ENCODE measurements at regions not wholly inside any gene's neighbourhood (a gene's known extent, or its start where the extent isn't known, plus 50 kb on each side); places are given as distances from the start of the nearest gene placed in this dataset.

- TF ChIP-seq CTCF (IDR thresholded peaks at IDR 0.05; ENCODE audit: low read length, missing control alignments): no peak
These were observed 62.6 kb upstream of the NEDD4L start for GRCh38 chr18:57981308-57982028.

GRCh38 chr18:57980573-57981307 is 63.3 kb upstream of the NEDD4L start:
- no peak for TF ChIP-seq CTCF (IDR thresholded peaks at IDR 0.05; ENCODE audit: low read length, missing control alignments)
- no peak overlapping the region for H3K4me3 ChIP-seq (replicated peaks; ENCODE audit: low read depth, low read length)
- DNase-seq (ENCODE audit: low read depth): no peak

More at GRCh38 chr18:57981308-57982028, 62.6 kb upstream of the NEDD4L start:
- DNase-seq (ENCODE audit: low read depth): no peak
- no peak overlapping the region for H3K4me3 ChIP-seq (replicated peaks; ENCODE audit: low read depth, low read length)

- no peak overlapping the region for H3K4me3 ChIP-seq (replicated peaks; ENCODE audit: low read depth, low read length)
- no peak for TF ChIP-seq CTCF (IDR thresholded peaks at IDR 0.05; ENCODE audit: low read length, missing control alignments)
- DNase-seq (ENCODE audit: low read depth): no peak
These were observed 67.7 kb upstream of the NEDD4L start for GRCh38 chr18:57976230-57976773.

GRCh38 chr18:57975805-57976204 is 68.2 kb upstream of the NEDD4L start:
- TF ChIP-seq CTCF (IDR thresholded peaks at IDR 0.05; ENCODE audit: low read length, missing control alignments): no peak
- H3K4me3 ChIP-seq (replicated peaks; ENCODE audit: low read depth, low read length): no peak overlapping the region
- DNase-seq (ENCODE audit: low read depth): no peak

- TF ChIP-seq CTCF (IDR thresholded peaks at IDR 0.05; ENCODE audit: low read length, missing control alignments): no peak
- no peak overlapping the region for H3K4me3 ChIP-seq (replicated peaks; ENCODE audit: low read depth, low read length)
- DNase-seq (ENCODE audit: low read depth): no peak
These were observed 69.3 kb upstream of the NEDD4L start for GRCh38 chr18:57974585-57975265.

DNA sequence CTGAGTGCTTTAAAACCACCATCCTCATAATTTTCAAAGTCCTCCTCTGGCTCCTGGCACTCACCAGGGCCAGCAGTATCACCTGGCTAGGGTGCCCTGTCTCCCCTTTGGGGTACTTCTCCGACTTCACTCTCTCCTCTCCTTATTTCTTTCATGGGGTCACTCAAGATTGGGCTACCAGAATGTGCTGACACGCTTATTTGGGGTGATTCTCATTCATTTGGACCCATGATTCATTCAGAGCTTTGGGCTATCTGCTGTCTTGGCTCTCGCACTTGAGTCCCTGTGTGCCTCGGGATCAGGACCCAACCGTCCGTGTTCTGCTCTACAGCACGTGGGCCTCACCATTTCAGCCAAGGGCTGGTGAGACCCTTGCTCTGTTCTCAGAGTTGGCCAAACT is 70.1 kb upstream of the NEDD4L start:
- no peak for DNase-seq (ENCODE audit: low read depth)
- no peak overlapping the region for H3K4me3 ChIP-seq (replicated peaks; ENCODE audit: low read depth, low read length)
- TF ChIP-seq CTCF (IDR thresholded peaks at IDR 0.05; ENCODE audit: low read length, missing control alignments): no peak
